Activated CD4-positive, alpha-beta memory T cell treated with anti-CD3 and anti-CD28 coated beads for 36 hours (primary cell): ENCODE measurements at regions not wholly inside any gene's neighbourhood (a gene's known extent, or its start where the extent isn't known, plus 50 kb on each side); places are given as distances from the start of the nearest gene placed in this dataset.
"Not testable (repeated sequence)": the region's sequence is repeated elsewhere in the genome, so short reads cannot be mapped to it uniquely, and the experiment has no call there.

Experiments used
- CTCF ChIA-PET: fragments of 350-600 bp; sonication (Branson Sonifier 250); formaldehyde crosslinking; loops from one replicate; lab custom pipeline; 2021; ENCODE audit warnings: antibody characterized with exemption, inconsistent platforms; lab: Charles Lee
- POLR2A ChIA-PET: fragments of 350-600 bp; sonication (Branson Sonifier 250); formaldehyde crosslinking; loops from one replicate; lab custom pipeline; 2021; ENCODE audit warnings: antibody characterized with exemption; lab: Charles Lee
- DNase-seq: peaks from one replicate; pipeline ENCODE4 v3.0.0-alpha.2; 2020
- H3K27ac Mint-ChIP-seq: one replicate; pipeline ENCODE4 v1.8.0; 2021; ENCODE audit warnings: mixed read lengths
- H3K27me3 Mint-ChIP-seq: one replicate; pipeline ENCODE4 v1.8.0; 2021; ENCODE audit warnings: mixed read lengths
- H3K36me3 Mint-ChIP-seq: one replicate; pipeline ENCODE4 v1.8.0; 2021; ENCODE audit warnings: mixed read lengths
- H3K4me1 Mint-ChIP-seq: one replicate; pipeline ENCODE4 v1.8.0; 2021; ENCODE audit warnings: low read depth, mixed read lengths
- H3K4me3 Mint-ChIP-seq: one replicate; pipeline ENCODE4 v1.8.0; 2021; ENCODE audit warnings: mild to moderate bottlenecking, mixed read lengths
- H3K9me3 Mint-ChIP-seq: one replicate; pipeline ENCODE4 v1.8.0; 2021; ENCODE audit warnings: mixed read lengths
- intact Hi-C: fragments of 100-400 bp; cut with micrococcal nuclease; formaldehyde crosslinking; loops from one replicate; pipeline ENCODE4 v1.15.1; 2023

GRCh38 chr4:117014236-117014635 lies 71.1 kb downstream of the TRAM1L1 start:
- intact Hi-C loops = no loop called here
- CTCF ChIA-PET = no interaction called here
- Mint-ChIP-seq H3K27ac (no peak overlapping the region), H3K4me1 (no peaks in the 10 kb centered on the region), H3K4me3 (no peak overlapping the region), H3K27me3 (no peaks in the 10 kb centered on the region), H3K36me3 (no peaks in the 10 kb centered on the region), H3K9me3 (peaks cover 9% of the 10 kb centered on the region)
- POLR2A ChIA-PET = no interaction called here
- DNase-seq = no peak

GRCh38 chr4:117010671-117011070 lies 74.7 kb downstream of the TRAM1L1 start:
- CTCF ChIA-PET = no interaction called here
- no peaks in the 10 kb centered on the region for H3K4me1 Mint-ChIP-seq
- H3K27ac Mint-ChIP-seq = no peak overlapping the region
- no peak overlapping the region for H3K4me3 Mint-ChIP-seq
- H3K9me3 Mint-ChIP-seq = peaks cover 12% of the 10 kb centered on the region
- no peak for DNase-seq
- no peaks in the 10 kb centered on the region for H3K36me3 Mint-ChIP-seq
- H3K27me3 Mint-ChIP-seq = no peaks in the 10 kb centered on the region
- intact Hi-C loops = no loop called here
- POLR2A ChIA-PET = no interaction called here

GRCh38 chr4:117001077-117001476 lies 84.3 kb downstream of the TRAM1L1 start:
- ChIA-PET POLR2A (no interaction called here), CTCF (no interaction called here)
- intact Hi-C loops = no loop called here
- H3K27me3 Mint-ChIP-seq = no peaks in the 10 kb centered on the region
- H3K9me3 Mint-ChIP-seq = peaks cover 5% of the 10 kb centered on the region
- no peak overlapping the region for H3K4me3 Mint-ChIP-seq
- H3K36me3 Mint-ChIP-seq = no peaks in the 10 kb centered on the region
- DNase-seq = no peak
- no peak overlapping the region for H3K27ac Mint-ChIP-seq
- H3K4me1 Mint-ChIP-seq = no peaks in the 10 kb centered on the region

- DNase-seq = no peak
- H3K4me3 Mint-ChIP-seq = no peak overlapping the region
- ChIA-PET POLR2A (no interaction called here), CTCF (no interaction called here)
- intact Hi-C loops = no loop called here
- no peaks in the 10 kb centered on the region for H3K4me1 Mint-ChIP-seq
- no peak overlapping the region for H3K27ac Mint-ChIP-seq
- H3K27me3 Mint-ChIP-seq = no peaks in the 10 kb centered on the region
- peaks cover 10% of the 10 kb centered on the region for H3K9me3 Mint-ChIP-seq
- H3K36me3 Mint-ChIP-seq = no peaks in the 10 kb centered on the region
Observed at GRCh38 chr4:116982656-116983055, 102.7 kb downstream of the TRAM1L1 start.

- CTCF ChIA-PET = not testable (repeated sequence)
Observed at GRCh38 chr4:116980436-116980835, 104.9 kb downstream of the TRAM1L1 start.

GRCh38 chr4:116959045-116959444 lies 126.3 kb downstream of the TRAM1L1 start:
- intact Hi-C loops = no loop called here
- no peaks in the 10 kb centered on the region for H3K27me3 Mint-ChIP-seq

More at GRCh38 chr4:116980436-116980835, 104.9 kb downstream of the TRAM1L1 start:
- H3K27me3 Mint-ChIP-seq, DNase-seq, H3K4me3 Mint-ChIP-seq, POLR2A ChIA-PET, H3K4me1 Mint-ChIP-seq, H3K9me3 Mint-ChIP-seq, intact Hi-C loops, H3K27ac Mint-ChIP-seq, H3K36me3 Mint-ChIP-seq: not testable (repeated sequence)

GRCh38 chr4:116953947-116954346 lies 131.4 kb downstream of the TRAM1L1 start:
- CTCF ChIA-PET = no interaction called here
- intact Hi-C loops = no loop called here
- H3K36me3 Mint-ChIP-seq = no peaks in the 10 kb centered on the region
- DNase-seq = no peak
- H3K27ac Mint-ChIP-seq = no peak overlapping the region
- H3K9me3 Mint-ChIP-seq = peaks cover 2% of the 10 kb centered on the region
- no peaks in the 10 kb centered on the region for H3K27me3 Mint-ChIP-seq
- no peaks in the 10 kb centered on the region for H3K4me1 Mint-ChIP-seq
- POLR2A ChIA-PET = no interaction called here
- H3K4me3 Mint-ChIP-seq = no peak overlapping the region

More at GRCh38 chr4:116959045-116959444, 126.3 kb downstream of the TRAM1L1 start:
- Mint-ChIP-seq H3K36me3 (no peaks in the 10 kb centered on the region), H3K4me3 (no peak overlapping the region), H3K9me3 (peaks cover 2% of the 10 kb centered on the region), H3K27ac (no peak overlapping the region), H3K4me1 (no peaks in the 10 kb centered on the region)
- CTCF ChIA-PET = no interaction called here
- DNase-seq = no peak
- POLR2A ChIA-PET = no interaction called here

- intact Hi-C loops = no loop called here
- Mint-ChIP-seq H3K4me1 (no peaks in the 10 kb centered on the region), H3K9me3 (peaks cover 2% of the 10 kb centered on the region), H3K27me3 (no peaks in the 10 kb centered on the region), H3K36me3 (no peaks in the 10 kb centered on the region), H3K4me3 (no peak overlapping the region), H3K27ac (no peak overlapping the region)
- no peak for DNase-seq
- ChIA-PET CTCF (no interaction called here), POLR2A (no interaction called here)
Observed at GRCh38 chr4:116952530-116953136, 132.7 kb downstream of the TRAM1L1 start.

- intact Hi-C loops = no loop called here
- Mint-ChIP-seq H3K27me3 (no peaks in the 10 kb centered on the region), H3K4me1 (no peaks in the 10 kb centered on the region), H3K27ac (no peak overlapping the region), H3K36me3 (no peaks in the 10 kb centered on the region), H3K4me3 (no peak overlapping the region), H3K9me3 (no peaks in the 10 kb centered on the region)
- ChIA-PET CTCF (no interaction called here), POLR2A (no interaction called here)
- no peak for DNase-seq
Observed at GRCh38 chr4:116949856-116950255, 135.5 kb downstream of the TRAM1L1 start.

- Mint-ChIP-seq H3K4me3 (no peak overlapping the region), H3K4me1 (no peaks in the 10 kb centered on the region), H3K27me3 (no peaks in the 10 kb centered on the region), H3K36me3 (no peaks in the 10 kb centered on the region), H3K9me3 (no peaks in the 10 kb centered on the region), H3K27ac (no peak overlapping the region)
- intact Hi-C loops = no loop called here
- POLR2A ChIA-PET = no interaction called here
- CTCF ChIA-PET = no interaction called here
- DNase-seq = no peak
Observed at GRCh38 chr4:116942315-116942714, 143.1 kb downstream of the TRAM1L1 start.

GRCh38 chr4:116930329-116930728 lies 155.0 kb downstream of the TRAM1L1 start:
- Mint-ChIP-seq H3K4me1 (no peaks in the 10 kb centered on the region), H3K9me3 (no peaks in the 10 kb centered on the region), H3K4me3 (no peak overlapping the region), H3K36me3 (no peaks in the 10 kb centered on the region), H3K27me3 (no peaks in the 10 kb centered on the region), H3K27ac (no peak overlapping the region)
- POLR2A ChIA-PET = no interaction called here
- CTCF ChIA-PET = no interaction called here
- DNase-seq = no peak
- intact Hi-C loops = no loop called here

GRCh38 chr4:116926631-116927295 lies 158.6 kb downstream of the TRAM1L1 start:
- ChIA-PET POLR2A (no interaction called here), CTCF (no interaction called here)
- H3K27me3 Mint-ChIP-seq = no peaks in the 10 kb centered on the region
- no peak for DNase-seq
- no peak overlapping the region for H3K4me3 Mint-ChIP-seq
- no peaks in the 10 kb centered on the region for H3K36me3 Mint-ChIP-seq
- H3K9me3 Mint-ChIP-seq = no peaks in the 10 kb centered on the region
- no peaks in the 10 kb centered on the region for H3K4me1 Mint-ChIP-seq
- intact Hi-C loops = no loop called here
- H3K27ac Mint-ChIP-seq = no peak overlapping the region

GRCh38 chr4:116925900-116926457 lies 159.4 kb downstream of the TRAM1L1 start:
- no peak overlapping the region for H3K4me3 Mint-ChIP-seq
- H3K27me3 Mint-ChIP-seq = no peaks in the 10 kb centered on the region
- no peak for DNase-seq
- H3K9me3 Mint-ChIP-seq = peaks cover 7% of the 10 kb centered on the region
- H3K4me1 Mint-ChIP-seq = no peaks in the 10 kb centered on the region
- intact Hi-C loops = no loop called here
- no peaks in the 10 kb centered on the region for H3K36me3 Mint-ChIP-seq
- POLR2A ChIA-PET = no interaction called here
- H3K27ac Mint-ChIP-seq = no peak overlapping the region
- CTCF ChIA-PET = no interaction called here
